ENCODE measurements at regions not wholly inside any gene's neighbourhood (a gene's known extent, or its start where the extent isn't known, plus 50 kb on each side); places are given as distances from the start of the nearest gene placed in this dataset.

DNA sequence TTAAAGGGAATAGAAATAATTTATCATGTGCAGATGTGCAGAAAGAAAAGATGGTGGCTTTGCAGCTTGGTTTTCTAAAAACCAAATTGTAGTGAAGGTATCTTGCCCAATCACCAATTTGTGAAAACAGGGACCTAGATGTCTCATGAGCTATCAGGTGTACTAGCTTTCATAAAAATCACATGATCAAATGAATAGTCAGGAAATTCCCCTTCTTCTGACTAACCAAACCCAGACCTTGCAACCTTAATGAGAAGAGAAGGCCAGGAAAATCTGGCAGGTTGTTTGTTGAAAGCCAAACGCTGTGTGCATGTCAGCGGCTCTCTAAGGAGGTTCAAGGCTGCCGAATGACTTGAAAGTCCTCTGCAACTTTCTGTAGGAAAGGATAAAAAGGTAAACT lies 304.4 kb upstream of the NRP1 start:
- ATAC-seq, result no peak
- no peaks in the 10 kb centered on the region for H3K4me1 ChIP-seq

DNA sequence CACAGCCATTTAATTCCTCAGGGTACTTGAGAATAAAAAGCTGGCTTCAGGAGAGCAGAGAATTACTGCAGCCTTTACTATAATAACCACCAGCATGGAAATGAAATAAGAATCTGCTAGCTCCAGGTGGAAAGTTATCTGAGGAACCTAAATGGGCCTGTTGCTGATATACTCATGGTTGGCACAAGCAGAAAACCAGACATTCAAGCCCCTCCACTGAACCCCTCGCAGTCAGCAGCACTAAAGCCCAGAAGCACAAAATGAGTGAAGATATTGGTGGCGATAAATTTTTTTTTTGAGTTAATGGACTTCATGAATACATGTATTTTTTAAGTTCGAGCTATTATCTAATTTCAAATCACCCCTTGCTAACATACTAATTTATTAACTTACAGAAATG lies 303.9 kb upstream of the NRP1 start:
- H3K27ac ChIP-seq, result no peak overlapping the region
- ATAC-seq, result no peak
- 83 to 91% methylated on average over 1 to 3 of the region's 3 CpGs for WGBS, 2 donors (ENCODE audit: low coverage in 1 of 2)

More for the DNA sequence above, 304.4 kb upstream of the NRP1 start:
- TF ChIP-seq POLR2AphosphoS5 (IDR thresholded peaks at IDR 0.05), result no peak
- Histone ChIP-seq H3K27ac (no peak overlapping the region), H3K27me3 (no peaks in the 10 kb centered on the region), H3K9me3 (no peaks in the 10 kb centered on the region), H3K4me3 (no peak overlapping the region), H3K36me3 (no peaks in the 10 kb centered on the region)
- WGBS, 2 donors (ENCODE audit: low coverage in 1 of 2), result 89% methylated on average over 3 of the region's 3 CpGs; no CpG with 5 or more reads in 1 of the 2 donors

DNA sequence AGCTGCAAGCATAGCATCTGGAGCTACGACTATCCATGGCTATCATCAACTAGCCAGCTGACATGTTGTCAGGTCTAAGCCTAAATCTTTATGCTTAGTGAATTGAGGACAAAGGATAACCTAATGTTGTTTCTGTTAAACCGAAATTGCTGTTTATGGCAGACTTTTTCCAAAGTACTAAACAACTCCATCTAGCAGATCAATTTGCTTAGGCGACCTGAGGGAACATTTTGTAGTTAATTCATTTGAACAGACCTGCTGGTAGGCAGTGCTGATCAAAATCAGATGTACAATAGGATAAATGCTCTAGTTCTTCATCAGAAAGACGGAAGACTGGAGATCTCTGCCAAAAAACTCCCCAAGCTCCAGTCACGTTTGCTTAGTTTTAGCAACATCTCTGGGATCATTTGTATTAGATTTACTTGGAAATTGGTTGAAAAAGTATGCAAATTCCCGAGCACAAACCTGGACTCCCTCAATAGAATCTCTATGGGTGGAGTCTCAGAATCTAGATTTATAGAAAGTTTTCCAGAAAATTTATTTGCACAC lies 301.6 kb upstream of the NRP1 start:
- H3K27ac ChIP-seq, result no peak overlapping the region
- peaks cover 0 to 13% (median 0%) of the 10 kb centered on the region in 3 donors for H3K4me1 ChIP-seq
- no peaks in the 10 kb centered on the region for H3K36me3 ChIP-seq
- WGBS, 2 donors (ENCODE audit: low coverage in 1 of 2), result 86 to 96% methylated on average over 5 to 6 of the region's 6 CpGs
- H3K27me3 ChIP-seq, result no peaks in the 10 kb centered on the region
- H3K4me3 ChIP-seq, result no peak overlapping the region
- TF ChIP-seq EP300 (IDR thresholded peaks at IDR 0.05) (no peak), POLR2A (IDR thresholded peaks at IDR 0.05) (no peak)
- no peaks in the 10 kb centered on the region for H3K9me3 ChIP-seq
- no peak for ATAC-seq

More for the DNA sequence above, 303.9 kb upstream of the NRP1 start:
- Histone ChIP-seq H3K4me1 (no peaks in the 10 kb centered on the region), H3K27me3 (no peaks in the 10 kb centered on the region), H3K9me3 (no peaks in the 10 kb centered on the region), H3K36me3 (no peaks in the 10 kb centered on the region), H3K4me3 (no peak overlapping the region)
- TF ChIP-seq EP300 (IDR thresholded peaks at IDR 0.05) (no peak), POLR2A (IDR thresholded peaks at IDR 0.05) (no peak), POLR2AphosphoS5 (IDR thresholded peaks at IDR 0.05) (no peak)
- TF ChIP-seq, protein P1, sequence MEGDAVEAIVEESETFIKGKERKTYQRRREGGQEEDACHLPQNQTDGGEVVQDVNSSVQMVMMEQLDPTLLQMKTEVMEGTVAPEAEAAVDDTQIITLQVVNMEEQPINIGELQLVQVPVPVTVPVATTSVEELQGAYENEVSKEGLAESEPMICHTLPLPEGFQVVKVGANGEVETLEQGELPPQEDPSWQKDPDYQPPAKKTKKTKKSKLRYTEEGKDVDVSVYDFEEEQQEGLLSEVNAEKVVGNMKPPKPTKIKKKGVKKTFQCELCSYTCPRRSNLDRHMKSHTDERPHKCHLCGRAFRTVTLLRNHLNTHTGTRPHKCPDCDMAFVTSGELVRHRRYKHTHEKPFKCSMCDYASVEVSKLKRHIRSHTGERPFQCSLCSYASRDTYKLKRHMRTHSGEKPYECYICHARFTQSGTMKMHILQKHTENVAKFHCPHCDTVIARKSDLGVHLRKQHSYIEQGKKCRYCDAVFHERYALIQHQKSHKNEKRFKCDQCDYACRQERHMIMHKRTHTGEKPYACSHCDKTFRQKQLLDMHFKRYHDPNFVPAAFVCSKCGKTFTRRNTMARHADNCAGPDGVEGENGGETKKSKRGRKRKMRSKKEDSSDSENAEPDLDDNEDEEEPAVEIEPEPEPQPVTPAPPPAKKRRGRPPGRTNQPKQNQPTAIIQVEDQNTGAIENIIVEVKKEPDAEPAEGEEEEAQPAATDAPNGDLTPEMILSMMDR (IDR thresholded peaks at IDR 0.05), result no peak

DNA sequence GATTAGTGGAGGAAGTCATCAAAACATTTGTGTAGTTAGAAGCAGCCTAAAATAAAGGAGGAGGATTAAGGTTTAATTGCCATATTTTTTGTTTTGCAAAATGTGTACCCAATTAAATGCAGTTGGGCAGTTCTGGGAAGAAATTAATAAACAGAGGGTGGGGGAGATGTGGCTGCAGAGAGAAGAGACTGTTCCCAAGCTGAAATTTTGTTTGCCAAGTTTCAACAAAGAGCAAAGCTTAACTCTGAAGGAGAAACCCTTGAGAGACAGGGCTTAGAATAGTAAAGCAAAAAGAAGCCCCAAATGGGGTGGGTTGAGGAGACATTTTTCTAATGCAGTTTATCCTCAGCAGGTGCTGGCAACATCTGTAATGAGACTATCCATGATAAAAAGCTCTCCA lies 298.0 kb upstream of the NRP1 start:
- Histone ChIP-seq H3K36me3 (no peaks in the 10 kb centered on the region), H3K9me3 (no peaks in the 10 kb centered on the region), H3K27me3 (no peaks in the 10 kb centered on the region), H3K27ac (no peak overlapping the region), H3K4me1 (peaks cover 0 to 13% (median 0%) of the 10 kb centered on the region in 3 donors), H3K4me3 (no peak overlapping the region)
- TF ChIP-seq POLR2AphosphoS5 (IDR thresholded peaks at IDR 0.05) (no peak), POLR2A (IDR thresholded peaks at IDR 0.05) (no peak), EP300 (IDR thresholded peaks at IDR 0.05) (no peak)
- TF ChIP-seq, protein P1 (IDR thresholded peaks at IDR 0.05), result no peak
- ATAC-seq, result no peak

DNA sequence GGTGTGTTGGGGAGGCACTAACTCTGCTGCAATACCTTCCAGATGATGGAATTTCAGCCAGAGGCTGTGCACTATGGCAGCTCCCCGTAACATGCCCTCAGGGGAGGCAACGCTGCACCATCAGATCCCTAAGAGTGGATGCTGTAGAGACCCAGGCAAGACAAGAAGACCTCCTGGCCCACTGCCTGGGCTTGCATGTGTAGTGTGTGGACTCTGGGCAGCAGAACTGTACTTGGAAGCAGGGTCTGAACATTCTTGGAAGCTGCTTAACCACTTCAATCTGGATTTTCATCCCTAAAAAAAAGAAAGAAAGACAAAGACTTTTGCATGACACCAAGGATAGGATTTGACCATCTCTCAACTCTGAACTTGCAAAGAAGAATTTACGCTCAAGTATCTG lies 297.5 kb upstream of the NRP1 start:
- TF ChIP-seq POLR2A (IDR thresholded peaks at IDR 0.05) (no peak), EP300 (IDR thresholded peaks at IDR 0.05) (no peak)
- Histone ChIP-seq H3K4me1 (peaks cover 0 to 13% (median 0%) of the 10 kb centered on the region in 3 donors), H3K9me3 (no peaks in the 10 kb centered on the region), H3K27me3 (no peaks in the 10 kb centered on the region), H3K27ac (no peak overlapping the region), H3K4me3 (no peak overlapping the region), H3K36me3 (no peaks in the 10 kb centered on the region)
- ATAC-seq, result no peak
- WGBS, 2 donors (ENCODE audit: low coverage in 1 of 2), result 86 to 100% methylated on average over 1 of the region's 3 CpGs

DNA sequence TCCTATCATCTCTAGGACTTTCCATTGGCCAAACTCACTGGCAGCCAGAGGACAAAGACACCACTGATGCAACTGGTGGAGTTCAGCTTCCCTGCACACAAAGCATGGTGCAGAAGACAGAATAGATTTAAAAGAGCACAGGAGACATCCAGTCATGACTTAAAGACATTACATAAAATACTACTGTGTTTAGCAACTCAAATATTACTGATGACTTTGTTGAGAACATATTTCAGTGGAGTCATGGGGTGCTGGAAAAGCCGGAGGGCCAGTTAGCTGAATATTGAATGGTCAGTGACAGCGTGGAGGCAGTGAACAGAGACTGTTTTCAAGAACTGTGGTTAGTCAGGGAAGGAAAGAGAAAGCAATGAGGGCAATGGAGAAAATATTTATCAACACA lies 296.3 kb upstream of the NRP1 start:
- no peak for ATAC-seq
- H3K36me3 ChIP-seq, result no peaks in the 10 kb centered on the region
- H3K9me3 ChIP-seq, result no peaks in the 10 kb centered on the region
- no peaks in the 10 kb centered on the region for H3K27me3 ChIP-seq
- H3K27ac ChIP-seq, result no peak overlapping the region
- H3K4me1 ChIP-seq, result peaks cover 0 to 13% (median 0%) of the 10 kb centered on the region in 3 donors
- H3K4me3 ChIP-seq, result no peak overlapping the region
- TF ChIP-seq EP300 (IDR thresholded peaks at IDR 0.05) (no peak), POLR2AphosphoS5 (IDR thresholded peaks at IDR 0.05) (no peak), POLR2A (IDR thresholded peaks at IDR 0.05) (no peak)
- TF ChIP-seq, protein P1 (IDR thresholded peaks at IDR 0.05), result no peak
- 80 to 92% methylated on average over 1 to 2 of the region's 2 CpGs for WGBS, 2 donors (ENCODE audit: low coverage in 1 of 2)
